PC-3 (cell line): ENCODE measurements at regions not wholly inside any gene's neighbourhood (a gene's known extent, or its start where the extent isn't known, plus 50 kb on each side); places are given as distances from the start of the nearest gene placed in this dataset.

Experiments
- ATAC-seq: fragments of 200-7000 bp; cut with Tn5 transposase; 2 replicates; pipeline ENCODE4 v1.9.1; 2020; ENCODE audit warnings: mild to moderate bottlenecking, moderate library complexity
- BruUV-seq: library from RNA; stranded (reverse); fragments of 400-500 nt; replicated peaks from 2 replicates; lab custom pipeline; 2021; lab: Mats Ljungman, UMichigan
- CTCF ChIA-PET: fragments of 300-600 bp; sonication (Branson Sonifier 250); formaldehyde crosslinking; loops from one replicate; lab custom pipeline; 2022; ENCODE audit warnings: antibody characterized with exemption; lab: Charles Lee
- POLR2A ChIA-PET: fragments of 300-600 bp; sonication (Branson Sonifier 250); formaldehyde crosslinking; loops from one replicate; lab custom pipeline; 2022; ENCODE audit warnings: antibody characterized with exemption; ENCODE audit not compliant: unreplicated experiment; lab: Charles Lee
- DNase-seq: peaks from one replicate; pipeline ENCODE4 v3.0.0-alpha.2; 2015
- H2AFZ ChIP-seq: fragments of 300-600 bp; sonication (generic); 2 replicates; pipeline ENCODE4 v1.6.0; 2016; ENCODE audit warnings: antibody characterized with exemption, low read length
- H3F3A ChIP-seq: fragments of 300-600 bp; sonication (generic); one replicate; pipeline ENCODE4 v1.6.0; 2017; ENCODE audit warnings: antibody characterized with exemption, low read length, control low read depth, mild to moderate bottlenecking; ENCODE audit not compliant: unreplicated experiment
- H3K27ac ChIP-seq: fragments of 300-600 bp; sonication (generic); 2 replicates; pipeline ENCODE4 v1.5.1; 2016; ENCODE audit warnings: mild to moderate bottlenecking, low read length
- H3K27me3 ChIP-seq: fragments of 300-600 bp; sonication (generic); 2 replicates; pipeline ENCODE4 v1.6.1; 2016; ENCODE audit warnings: low read length, mixed read lengths
- H3K36me3 ChIP-seq: fragments of 300-600 bp; sonication (generic); 2 replicates; pipeline ENCODE4 v1.6.1; 2016; ENCODE audit warnings: low read depth, mixed run types, low read length, mixed read lengths
- H3K4me1 ChIP-seq: fragments of 300-600 bp; sonication (generic); 2 replicates; pipeline ENCODE4 v1.5.1; 2016; ENCODE audit warnings: low read length; ENCODE audit not compliant: insufficient read depth
- H3K4me2 ChIP-seq: fragments of 300-600 bp; sonication (generic); 2 replicates; pipeline ENCODE4 v1.6.0; 2016; ENCODE audit warnings: low read length
- H3K4me3 ChIP-seq: fragments of 300-600 bp; sonication (generic); 2 replicates; pipeline ENCODE4 v1.5.1; 2016; ENCODE audit warnings: mild to moderate bottlenecking, low read length, mixed read lengths
- H3K79me2 ChIP-seq: fragments of 300-600 bp; sonication (generic); 2 replicates; pipeline ENCODE4 v1.6.1; 2017; ENCODE audit warnings: low read length, mixed read lengths
- H3K9ac ChIP-seq: fragments of 300-600 bp; sonication (generic); 2 replicates; pipeline ENCODE4 v1.6.0; 2016; ENCODE audit warnings: mild to moderate bottlenecking, low read length
- H3K9me2 ChIP-seq: fragments of 300-600 bp; sonication (generic); replicated peaks from 2 replicates; pipeline ENCODE4 v1.6.1; 2016; ENCODE audit warnings: mixed run types, low read length, mixed read lengths
- H3K9me3 ChIP-seq: fragments of 300-600 bp; sonication (generic); 2 replicates; pipeline ENCODE4 v1.6.1; 2016; ENCODE audit warnings: low read length, mixed read lengths
- H4K20me1 ChIP-seq: fragments of 300-600 bp; sonication (generic); 2 replicates; pipeline ENCODE4 v1.6.1; 2016; ENCODE audit warnings: low read length, mixed read lengths
- EZH2 ChIP-seq: fragments of 300-600 bp; sonication (generic); IDR thresholded peaks from one replicate; pipeline ENCODE4 v1.6.1; 2017; ENCODE audit warnings: antibody characterized with exemption, mild to moderate bottlenecking, low read length; ENCODE audit not compliant: unreplicated experiment
- EZH2phosphoT487 ChIP-seq: fragments of 300-600 bp; sonication (generic); IDR thresholded peaks from 2 replicates; pipeline ENCODE4 v1.6.1; 2018; ENCODE audit warnings: mild to moderate bottlenecking, antibody characterized with exemption, low read length, borderline replicate concordance
- intact Hi-C: fragments of 100-400 bp; cut with micrococcal nuclease; formaldehyde crosslinking; loops from 2 replicates; pipeline ENCODE4 v1.9.0; 2023
- TF ChIP-seq, protein P1 (sequence below): fragments of 300-600 bp; sonication (generic); conservative IDR thresholded peaks from 2 replicates; pipeline ENCODE4 v1.5.1; 2017; ENCODE audit warnings: antibody characterized with exemption, low read depth, mild to moderate bottlenecking, low read length

DNA sequence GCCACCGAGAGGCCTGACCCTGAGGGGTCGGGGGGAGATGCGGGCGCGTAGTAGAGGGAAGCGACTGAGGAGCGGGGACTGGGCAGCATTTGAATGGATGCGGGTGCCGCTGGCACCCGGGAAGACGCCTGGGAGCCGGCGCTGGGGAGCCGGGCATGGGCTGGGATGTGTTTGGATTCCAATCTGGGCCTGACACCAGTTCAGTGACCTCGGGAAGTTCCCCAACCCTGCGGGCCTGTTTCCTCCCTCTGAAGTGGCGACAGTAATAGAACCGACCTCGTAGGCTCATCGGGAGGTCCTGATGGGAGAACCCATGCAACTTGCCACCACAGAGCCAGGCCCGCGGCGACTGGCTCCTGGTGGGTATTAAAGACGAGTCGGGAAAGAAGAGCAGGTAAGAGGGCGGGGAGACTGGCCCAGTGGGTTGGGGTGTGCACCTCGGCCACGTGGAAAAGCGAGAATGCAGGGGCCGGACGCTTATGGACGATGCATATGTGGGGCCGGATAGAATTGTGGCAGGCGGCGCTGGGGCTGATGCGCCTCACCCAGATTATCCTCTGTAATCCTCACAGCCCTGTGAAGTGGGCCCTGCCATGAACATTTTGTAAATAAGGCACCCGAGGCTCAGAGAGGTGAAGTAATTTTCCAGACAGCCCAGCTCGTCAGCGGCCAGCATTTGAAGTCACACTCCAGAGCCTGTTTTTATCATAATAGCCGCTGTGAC lies 105.8 kb downstream of the SLC16A1 start:
- Histone ChIP-seq H3K27me3 (no peaks in the 10 kb centered on the region), H3K27ac (peak overlapping the region; percentile 27), H3K9me2 (no peaks in the 10 kb centered on the region), H3K4me1 (peaks cover 21% of the 10 kb centered on the region), H3K9ac (peak overlapping the region; percentile 81), H3K36me3 (no peaks in the 10 kb centered on the region), H2AFZ (peak overlapping the region; percentile 98), H3F3A (no peaks in the 10 kb centered on the region), H3K4me3 (peak overlapping the region; percentile 85), H3K4me2 (peak overlapping the region; percentile 98), H3K9me3 (no peaks in the 10 kb centered on the region), H4K20me1 (no peaks in the 10 kb centered on the region), H3K79me2 (peaks cover 32% of the 10 kb centered on the region)
- POLR2A ChIA-PET = interaction anchor here (0.6 to 0.7 kb wide), 2 partner anchors 14 to 15 kb away, joined by 3 to 4 read pairs; no protein-coding TSS in a partner anchor
- CTCF ChIA-PET = no interaction called here
- TF ChIP-seq EZH2 (no peak), EZH2phosphoT487 (no peak)
- TF ChIP-seq, protein P1, sequence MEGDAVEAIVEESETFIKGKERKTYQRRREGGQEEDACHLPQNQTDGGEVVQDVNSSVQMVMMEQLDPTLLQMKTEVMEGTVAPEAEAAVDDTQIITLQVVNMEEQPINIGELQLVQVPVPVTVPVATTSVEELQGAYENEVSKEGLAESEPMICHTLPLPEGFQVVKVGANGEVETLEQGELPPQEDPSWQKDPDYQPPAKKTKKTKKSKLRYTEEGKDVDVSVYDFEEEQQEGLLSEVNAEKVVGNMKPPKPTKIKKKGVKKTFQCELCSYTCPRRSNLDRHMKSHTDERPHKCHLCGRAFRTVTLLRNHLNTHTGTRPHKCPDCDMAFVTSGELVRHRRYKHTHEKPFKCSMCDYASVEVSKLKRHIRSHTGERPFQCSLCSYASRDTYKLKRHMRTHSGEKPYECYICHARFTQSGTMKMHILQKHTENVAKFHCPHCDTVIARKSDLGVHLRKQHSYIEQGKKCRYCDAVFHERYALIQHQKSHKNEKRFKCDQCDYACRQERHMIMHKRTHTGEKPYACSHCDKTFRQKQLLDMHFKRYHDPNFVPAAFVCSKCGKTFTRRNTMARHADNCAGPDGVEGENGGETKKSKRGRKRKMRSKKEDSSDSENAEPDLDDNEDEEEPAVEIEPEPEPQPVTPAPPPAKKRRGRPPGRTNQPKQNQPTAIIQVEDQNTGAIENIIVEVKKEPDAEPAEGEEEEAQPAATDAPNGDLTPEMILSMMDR = no peak
- intact Hi-C loops = no loop called here
- TSS peak; percentile 56 for BruUV-seq
- DNase-seq (no peak), ATAC-seq (peak; percentile 44)

GRCh38 chr1:112849425-112850033 lies 106.5 kb downstream of the SLC16A1 start:
- no peaks in the 10 kb centered on the region for H3K9me3 ChIP-seq
- ATAC-seq (peak; percentile 69), DNase-seq (peak; percentile 51)
- no peaks in the 10 kb centered on the region for H3K27me3 ChIP-seq
- H3K9ac ChIP-seq = peak overlapping the region; percentile 81
- H3K4me2 ChIP-seq = peak overlapping the region; percentile 98
- H3K4me3 ChIP-seq = peak overlapping the region; percentile 85
- H2AFZ ChIP-seq = peak overlapping the region; percentile 98
- peaks cover 21% of the 10 kb centered on the region for H3K4me1 ChIP-seq
- H4K20me1 ChIP-seq = no peaks in the 10 kb centered on the region
- TF ChIP-seq EZH2 = no peak
- TF ChIP-seq EZH2phosphoT487 = no peak
- TF ChIP-seq, protein P1 = no peak
- intact Hi-C loops = no loop called here
- BruUV-seq = TSS peak; percentile 72
- ChIA-PET POLR2A (interaction anchor here (0.6 to 0.7 kb wide), 3 partner anchors 14 to 107 kb away, joined by 3 to 7 read pairs (median 4); no protein-coding TSS in a partner anchor), CTCF (no interaction called here)
- peak overlapping the region; percentile 27 for H3K27ac ChIP-seq
- no peaks in the 10 kb centered on the region for H3K36me3 ChIP-seq
- H3K9me2 ChIP-seq = no peaks in the 10 kb centered on the region
- H3F3A ChIP-seq = no peaks in the 10 kb centered on the region
- peaks cover 32% of the 10 kb centered on the region for H3K79me2 ChIP-seq

DNA sequence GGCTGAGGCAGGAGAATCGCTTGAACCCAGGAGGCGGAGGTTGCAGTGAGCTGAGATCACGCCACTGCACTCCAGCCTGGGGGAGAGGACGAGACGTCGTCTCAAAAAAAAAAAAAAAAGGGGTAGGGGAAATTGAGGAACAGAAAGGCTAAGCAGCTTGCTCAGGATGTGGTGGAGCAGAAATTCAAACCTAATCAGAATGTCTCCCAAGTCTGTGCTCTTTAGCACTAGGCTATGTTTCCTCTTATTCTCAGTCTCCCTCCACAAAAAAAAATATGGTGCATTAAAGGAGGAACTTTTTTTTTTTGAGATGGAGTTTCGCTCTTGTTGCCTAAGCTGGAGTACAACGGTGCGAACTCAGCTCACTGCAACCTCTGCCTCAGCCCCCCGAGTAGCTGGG lies 114.2 kb downstream of the SLC16A1 start:
- POLR2A ChIA-PET = interaction anchor here (0.7 kb wide), 1 partner anchor 93 kb away, joined by 9 read pairs; no protein-coding TSS in a partner anchor
- Histone ChIP-seq H4K20me1 (no peaks in the 10 kb centered on the region), H3K27ac (no peak overlapping the region), H3K4me2 (no peak overlapping the region), H3K36me3 (no peaks in the 10 kb centered on the region), H3K4me3 (no peak overlapping the region), H3K4me1 (peaks cover 15% of the 10 kb centered on the region), H3K27me3 (no peaks in the 10 kb centered on the region), H3K9me3 (no peaks in the 10 kb centered on the region), H3K9ac (no peak overlapping the region), H2AFZ (no peak overlapping the region), H3F3A (no peaks in the 10 kb centered on the region), H3K79me2 (no peaks in the 10 kb centered on the region), H3K9me2 (no peaks in the 10 kb centered on the region)
- CTCF ChIA-PET = no interaction called here
- intact Hi-C loops = no loop called here
- no TSS peak for BruUV-seq
- no peak for TF ChIP-seq EZH2phosphoT487
- TF ChIP-seq EZH2 = no peak
- TF ChIP-seq, protein P1 = no peak
- DNase-seq (no peak), ATAC-seq (no peak)
